ENCODE measurements at regions not wholly inside any gene's neighbourhood (a gene's known extent, or its start where the extent isn't known, plus 50 kb on each side); places are given as distances from the start of the nearest gene placed in this dataset.

GRCh38 chr15:92316586-92317295 lies 76.9 kb upstream of the ST8SIA2 start:
- POLR2A ChIA-PET (ENCODE audit: low non-redundant PET), result no interaction called here
- intact Hi-C loops (cut with micrococcal nuclease; ENCODE audit: unreplicated experiment), result no loop called here
- BruUV-seq (replicated peaks), result no TSS peak
- Histone ChIP-seq H3K4me1 (ENCODE audit: insufficient read depth, low read length, poor library complexity, severe bottlenecking) (no peaks in the 10 kb centered on the region), H3K27ac (ENCODE audit: low read depth, low read length, poor library complexity, severe bottlenecking) (no peak overlapping the region), H3K27me3 (replicated peaks; ENCODE audit: insufficient read depth, low read depth, low read length, poor library complexity) (peaks cover 21% of the 10 kb centered on the region), H3K4me3 (ENCODE audit: low read depth, low read length, poor library complexity, severe bottlenecking) (no peak overlapping the region), H3K9me3 (ENCODE audit: low read depth, low read length, poor library complexity, severe bottlenecking) (no peaks in the 10 kb centered on the region), H3K36me3 (ENCODE audit: insufficient read depth, low read length, poor library complexity, severe bottlenecking) (no peaks in the 10 kb centered on the region)
- CTCF ChIA-PET, result interaction anchor here (0.6 kb wide), 1 partner anchor 338 kb away, joined by 5 read pairs; no protein-coding TSS in a partner anchor
- no peak for DNase-seq (ENCODE audit: low spot score)
- TF ChIP-seq EZH2 (IDR thresholded peaks at IDR 0.05; ENCODE audit: borderline replicate concordance, low read depth, low read length, poor library complexity, severe bottlenecking), result no peak
- no peak for TF ChIP-seq CTCF (conservative IDR thresholded peaks at IDR 0.05; ENCODE audit: low read depth, low read length)

- BruUV-seq (replicated peaks), result no TSS peak
- H3K9me3 ChIP-seq (ENCODE audit: low read depth, low read length, poor library complexity, severe bottlenecking), result no peaks in the 10 kb centered on the region
- no peak for DNase-seq (ENCODE audit: low spot score)
- H3K36me3 ChIP-seq (ENCODE audit: insufficient read depth, low read length, poor library complexity, severe bottlenecking), result no peaks in the 10 kb centered on the region
- H3K4me3 ChIP-seq (ENCODE audit: low read depth, low read length, poor library complexity, severe bottlenecking), result no peak overlapping the region
- CTCF ChIA-PET, result no interaction called here
- peaks cover 17% of the 10 kb centered on the region for H3K27me3 ChIP-seq (replicated peaks; ENCODE audit: insufficient read depth, low read depth, low read length, poor library complexity)
- no peak overlapping the region for H3K27ac ChIP-seq (ENCODE audit: low read depth, low read length, poor library complexity, severe bottlenecking)
- POLR2A ChIA-PET (ENCODE audit: low non-redundant PET), result no interaction called here
- no peak for TF ChIP-seq EZH2 (IDR thresholded peaks at IDR 0.05; ENCODE audit: borderline replicate concordance, low read depth, low read length, poor library complexity, severe bottlenecking)
- intact Hi-C loops (cut with micrococcal nuclease; ENCODE audit: unreplicated experiment), result no loop called here
- H3K4me1 ChIP-seq (ENCODE audit: insufficient read depth, low read length, poor library complexity, severe bottlenecking), result no peaks in the 10 kb centered on the region
These were observed 73.5 kb upstream of the ST8SIA2 start for GRCh38 chr15:92320012-92320699.

- BruUV-seq (replicated peaks), result no TSS peak
- Histone ChIP-seq H3K4me1 (ENCODE audit: insufficient read depth, low read length, poor library complexity, severe bottlenecking) (no peaks in the 10 kb centered on the region), H3K9me3 (ENCODE audit: low read depth, low read length, poor library complexity, severe bottlenecking) (no peaks in the 10 kb centered on the region), H3K27ac (ENCODE audit: low read depth, low read length, poor library complexity, severe bottlenecking) (no peak overlapping the region), H3K27me3 (replicated peaks; ENCODE audit: insufficient read depth, low read depth, low read length, poor library complexity) (peaks cover 14% of the 10 kb centered on the region), H3K36me3 (ENCODE audit: insufficient read depth, low read length, poor library complexity, severe bottlenecking) (no peaks in the 10 kb centered on the region), H3K4me3 (ENCODE audit: low read depth, low read length, poor library complexity, severe bottlenecking) (no peak overlapping the region)
- DNase-seq (ENCODE audit: low spot score), result no peak
- intact Hi-C loops (cut with micrococcal nuclease; ENCODE audit: unreplicated experiment), result no loop called here
- ChIA-PET POLR2A (ENCODE audit: low non-redundant PET) (no interaction called here), CTCF (no interaction called here)
- no peak for TF ChIP-seq EZH2 (IDR thresholded peaks at IDR 0.05; ENCODE audit: borderline replicate concordance, low read depth, low read length, poor library complexity, severe bottlenecking)
- no peak for TF ChIP-seq CTCF (conservative IDR thresholded peaks at IDR 0.05; ENCODE audit: low read depth, low read length)
These were observed 70.9 kb upstream of the ST8SIA2 start for GRCh38 chr15:92322566-92323355.

Data from A673 (cell line).